ENCODE measurements at regions not wholly inside any gene's neighbourhood (a gene's known extent, or its start where the extent isn't known, plus 50 kb on each side); places are given as distances from the start of the nearest gene placed in this dataset.
A peak's percentile ranks its signal among the peaks of the same experiment; 100 is the strongest.
"Not testable (repeated sequence)": the region's sequence is repeated elsewhere in the genome, so short reads cannot be mapped to it uniquely, and the experiment has no call there.

GRCh38 chr10:50992972-50993766, 81.1 kb upstream of the PRKG1 start:
- intact Hi-C loops (cut with DNase I): no loop called here

GRCh38 chr10:50993771-50994251, 80.5 kb upstream of the PRKG1 start:
- DNase-seq: no peak

More at GRCh38 chr10:50992972-50993766, 81.1 kb upstream of the PRKG1 start:
- DNase-seq: no peak

GRCh38 chr10:50997461-50997860, 76.8 kb upstream of the PRKG1 start:
- no peak for DNase-seq
- intact Hi-C loops (cut with DNase I): no loop called here

More at GRCh38 chr10:50993771-50994251, 80.5 kb upstream of the PRKG1 start:
- intact Hi-C loops (cut with DNase I): no loop called here

- intact Hi-C loops (cut with DNase I): no loop called here
- no peak for DNase-seq
Measured at GRCh38 chr10:50999163-50999562, 75.1 kb upstream of the PRKG1 start.

GRCh38 chr10:51000164-51000563, 74.1 kb upstream of the PRKG1 start:
- intact Hi-C loops (cut with DNase I): loop anchor here (10.0 kb wide), 1 partner anchor 1215 kb away; no protein-coding TSS in a partner anchor
- DNase-seq: no peak

- intact Hi-C loops (cut with DNase I): loop anchor here (10.0 kb wide), 1 partner anchor 1214 kb away; no protein-coding TSS in a partner anchor
Measured at GRCh38 chr10:51000976-51001375, 73.3 kb upstream of the PRKG1 start.

GRCh38 chr10:51001587-51001986, 72.7 kb upstream of the PRKG1 start:
- intact Hi-C loops (cut with DNase I): loop anchor here (10.0 kb wide), 1 partner anchor 1213 kb away; no protein-coding TSS in a partner anchor
- DNase-seq: peak in 1 of 42 donors; percentile 9

More at GRCh38 chr10:51000976-51001375, 73.3 kb upstream of the PRKG1 start:
- DNase-seq: no peak

- no peak for DNase-seq
- intact Hi-C loops (cut with DNase I): loop anchor here (10.0 kb wide), 1 partner anchor 1212 kb away; no protein-coding TSS in a partner anchor
Measured at GRCh38 chr10:51002469-51002868, 71.8 kb upstream of the PRKG1 start.

- DNase-seq: no peak
- intact Hi-C loops (cut with DNase I): loop anchor here (10.0 kb wide), 1 partner anchor 1210 kb away; no protein-coding TSS in a partner anchor
Measured at GRCh38 chr10:51004776-51005175, 69.5 kb upstream of the PRKG1 start.

- intact Hi-C loops (cut with DNase I): loop anchor here (10.0 kb wide), 1 partner anchor 1209 kb away; no protein-coding TSS in a partner anchor
- no peak for DNase-seq
Measured at GRCh38 chr10:51005551-51005950, 68.7 kb upstream of the PRKG1 start.

- intact Hi-C loops (cut with DNase I): loop anchor here (10.0 kb wide), 1 partner anchor 1208 kb away; no protein-coding TSS in a partner anchor
- DNase-seq: no peak
Measured at GRCh38 chr10:51006686-51007085, 67.6 kb upstream of the PRKG1 start.

- intact Hi-C loops (cut with DNase I): loop anchor here (10.0 kb wide), 1 partner anchor 1207 kb away; no protein-coding TSS in a partner anchor
- DNase-seq: no peak
Measured at GRCh38 chr10:51007781-51008180, 66.5 kb upstream of the PRKG1 start.

GRCh38 chr10:51008346-51008745, 65.9 kb upstream of the PRKG1 start:
- intact Hi-C loops (cut with DNase I): loop anchor here (10.0 kb wide), 1 partner anchor 1206 kb away; no protein-coding TSS in a partner anchor

GRCh38 chr10:51010977-51011376, 63.3 kb upstream of the PRKG1 start:
- DNase-seq: peak in 11 of 42 donors; percentile 11 to 55 (median 22)
- intact Hi-C loops (cut with DNase I): no loop called here

More at GRCh38 chr10:51008346-51008745, 65.9 kb upstream of the PRKG1 start:
- DNase-seq: no peak

- intact Hi-C loops (cut with DNase I): no loop called here
- no peak for DNase-seq
Measured at GRCh38 chr10:51012073-51012472, 62.2 kb upstream of the PRKG1 start.

- intact Hi-C loops (cut with DNase I): no loop called here
- no peak for DNase-seq
Measured at GRCh38 chr10:51014680-51015389, 59.5 kb upstream of the PRKG1 start.

- DNase-seq; intact Hi-C loops (cut with DNase I): not testable (repeated sequence)
Measured at GRCh38 chr10:51015390-51015754, 58.9 kb upstream of the PRKG1 start.

- intact Hi-C loops (cut with DNase I): no loop called here
- DNase-seq: no peak
Measured at GRCh38 chr10:51020200-51020599, 54.1 kb upstream of the PRKG1 start.

GRCh38 chr10:51022933-51023585, 51.2 kb upstream of the PRKG1 start:
- intact Hi-C loops (cut with DNase I): no loop called here
- DNase-seq: no peak
